ENCODE measurements at regions not wholly inside any gene's neighbourhood (a gene's known extent, or its start where the extent isn't known, plus 50 kb on each side); places are given as distances from the start of the nearest gene placed in this dataset.

DNA sequence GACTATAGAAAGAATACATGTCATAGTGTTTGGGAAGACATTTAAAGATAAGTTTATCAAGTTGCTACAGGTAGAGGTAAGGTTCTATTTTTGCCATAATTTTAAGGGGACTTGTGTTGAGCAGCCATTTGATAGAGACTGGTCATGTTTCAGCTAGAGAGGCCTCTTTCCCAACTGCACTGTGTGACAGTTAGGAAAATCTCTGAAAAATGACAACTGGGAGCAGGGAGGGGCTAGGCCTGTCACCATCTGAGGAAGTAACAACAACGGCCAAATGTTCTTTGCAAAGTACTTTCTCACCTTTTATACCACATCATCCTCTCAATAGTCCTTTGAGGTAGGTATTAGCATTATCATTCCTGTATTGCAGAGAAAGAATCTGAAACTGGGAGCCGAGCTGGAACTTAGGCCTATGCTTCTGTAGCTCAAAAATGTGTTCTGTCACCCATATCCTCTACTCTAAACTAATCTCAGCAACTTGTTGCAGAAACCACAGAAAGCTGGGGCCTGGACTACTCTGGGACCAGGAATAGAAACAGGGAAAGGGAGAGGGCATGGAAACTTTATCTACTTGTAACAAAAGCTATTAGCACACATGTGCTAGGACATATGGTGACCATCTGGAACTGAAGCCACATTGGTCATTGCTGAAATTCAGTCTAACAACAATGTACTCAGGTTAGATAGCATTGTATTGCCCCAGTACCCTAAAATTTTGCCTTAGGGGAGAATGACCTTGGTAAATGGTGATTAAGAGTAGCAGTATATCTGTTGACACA, 198.9 kb downstream of the MID1IP1 start:
- no peaks in the 10 kb centered on the region for H3K9me1 ChIP-seq (ENCODE audit: insufficient read depth, low read length)
- no CpG with 5 or more reads among the region's 2 CpGs for WGBS, 2 experiments (ENCODE audit: extremely low coverage in 2 of 2, insufficient read length in 1 of 2)
- H3K4me3 ChIP-seq (ENCODE audit: insufficient read depth, low read depth, low read length), result no peak overlapping the region
- H2BK120ac ChIP-seq (ENCODE audit: low read depth, low read length), result no peak overlapping the region
- H3K9me3 ChIP-seq (ENCODE audit: control insufficient read depth, insufficient read depth, low read length), result no peaks in the 10 kb centered on the region
- dilution Hi-C loops (cut with HindIII; ENCODE audit: low sequenced_read_pairs, unreplicated experiment), result no loop called here
- H3K56ac ChIP-seq (ENCODE audit: extremely low read depth, insufficient read depth, low read length), result no peak overlapping the region
- no peak overlapping the region for H3K14ac ChIP-seq (replicated peaks; ENCODE audit: low read depth, low read length)
- in situ Hi-C loops (cut with MboI; ENCODE audit: low sequenced_read_pairs), result loop anchor here (10.0 kb wide), 1 partner anchor 235 kb away; no protein-coding TSS in a partner anchor
- no peak overlapping the region for H2AFZ ChIP-seq (replicated peaks; ENCODE audit: low read length, poor library complexity)
- intact Hi-C loops (cut with micrococcal nuclease), result no loop called here
- H4K91ac ChIP-seq (ENCODE audit: insufficient read depth, low read depth, low read length), result no peak overlapping the region
- no TSS peak for BruUV-seq (replicated peaks)
- ChIA-PET POLR2A (ENCODE audit: unreplicated experiment) (no interaction called here), CTCF (no interaction called here)
- ATAC-seq (ENCODE audit: low read depth), result no peak
- no peaks in the 10 kb centered on the region for H3K36me3 ChIP-seq (ENCODE audit: control insufficient read depth, insufficient read depth, low read length)
- H3K9ac ChIP-seq (ENCODE audit: low read depth, low read length), result no peak overlapping the region
- TF ChIP-seq POLR2A (IDR thresholded peaks at IDR 0.05; ENCODE audit: low read depth, low read length) (no peak), RAD21 (IDR thresholded peaks at IDR 0.05; ENCODE audit: low read length) (no peak), FOS (IDR thresholded peaks at IDR 0.05; ENCODE audit: low read depth, low read length) (no peak), CEBPB (IDR thresholded peaks at IDR 0.05; ENCODE audit: low read depth, low read length) (no peak), BHLHE40 (IDR thresholded peaks at IDR 0.05; ENCODE audit: low read depth, low read length) (no peak)
- TF ChIP-seq, protein P1, sequence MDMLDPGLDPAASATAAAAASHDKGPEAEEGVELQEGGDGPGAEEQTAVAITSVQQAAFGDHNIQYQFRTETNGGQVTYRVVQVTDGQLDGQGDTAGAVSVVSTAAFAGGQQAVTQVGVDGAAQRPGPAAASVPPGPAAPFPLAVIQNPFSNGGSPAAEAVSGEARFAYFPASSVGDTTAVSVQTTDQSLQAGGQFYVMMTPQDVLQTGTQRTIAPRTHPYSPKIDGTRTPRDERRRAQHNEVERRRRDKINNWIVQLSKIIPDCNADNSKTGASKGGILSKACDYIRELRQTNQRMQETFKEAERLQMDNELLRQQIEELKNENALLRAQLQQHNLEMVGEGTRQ (IDR thresholded peaks at IDR 0.05; ENCODE audit: low read depth, low read length), result no peak
- H3K4me1 ChIP-seq (ENCODE audit: control insufficient read depth, insufficient read depth, low read length), result no peaks in the 10 kb centered on the region
- H3K18ac ChIP-seq (ENCODE audit: low read depth, low read length), result no peak overlapping the region
- H3K27me3 ChIP-seq (ENCODE audit: control insufficient read depth, insufficient read depth, low read length), result peaks cover 8% of the 10 kb centered on the region; the same call in 1 of the 2 replicates
- peak; percentile 31 for DNase-seq
- no peak overlapping the region for H2BK5ac ChIP-seq (ENCODE audit: low read depth, low read length, poor library complexity, severe bottlenecking)
- no peak overlapping the region for H2AK5ac ChIP-seq (ENCODE audit: low read depth, low read length)
- no peaks in the 10 kb centered on the region for H4K20me1 ChIP-seq (ENCODE audit: insufficient read depth, low read length)
- no peak overlapping the region for H3K4me2 ChIP-seq (ENCODE audit: low read depth, low read length)
- no peak overlapping the region for H2BK15ac ChIP-seq (ENCODE audit: low read depth, low read length)
- no peak overlapping the region for H4K5ac ChIP-seq (ENCODE audit: low read depth, low read length)
- no peak overlapping the region for H3K27ac ChIP-seq (ENCODE audit: insufficient read depth, low read length)
- no peak overlapping the region for H2AK9ac ChIP-seq (replicated peaks; ENCODE audit: low read depth, low read length, poor library complexity)
- no peak overlapping the region for H2BK20ac ChIP-seq (ENCODE audit: low read depth, low read length)
- H3K4ac ChIP-seq (ENCODE audit: low read depth, low read length), result no peak overlapping the region
- H4K8ac ChIP-seq (ENCODE audit: low read depth in 2 of 2, low read length in 2 of 2), result no peak overlapping the region
- H3K23ac ChIP-seq (ENCODE audit: low read depth, low read length), result no peak overlapping the region
- no peaks in the 10 kb centered on the region for H3K79me1 ChIP-seq (ENCODE audit: low read depth in 1 of 2, low read length in 2 of 2)

Data from IMR-90 (cell line).